Mesendoderm (in vitro differentiated cells): ENCODE measurements at regions not wholly inside any gene's neighbourhood (a gene's known extent, or its start where the extent isn't known, plus 50 kb on each side); places are given as distances from the start of the nearest gene placed in this dataset.

Source experiments
- DNase-seq: peaks from one replicate; pipeline ENCODE4 v3.0.0; 2013
- H2AK5ac ChIP-seq: 2 replicates; pipeline ENCODE4 v1.6.1; 2013; ENCODE audit warnings: low read length, inconsistent platforms
- H2BK120ac ChIP-seq: 2 replicates; pipeline ENCODE4 v1.6.1; 2013; ENCODE audit warnings: low read depth, mild to moderate bottlenecking, low read length, moderate library complexity, mixed read lengths
- H2BK15ac ChIP-seq: replicated peaks from 2 replicates; pipeline ENCODE4 v1.6.1; 2013; ENCODE audit warnings: low read depth, mild to moderate bottlenecking, moderate library complexity
- H2BK5ac ChIP-seq: 2 replicates; pipeline ENCODE4 v1.6.1; 2013; ENCODE audit warnings: low read length, inconsistent platforms
- H3K18ac ChIP-seq: 2 replicates; pipeline ENCODE4 v1.6.1; 2013; ENCODE audit warnings: mild to moderate bottlenecking, low read length, mixed read lengths
- H3K23ac ChIP-seq: one replicate; pipeline ENCODE4 v1.6.1; 2013; ENCODE audit warnings: low read length
- H3K27ac ChIP-seq: 2 replicates; pipeline ENCODE4 v1.5.1; 2013; ENCODE audit warnings: low read depth, mild to moderate bottlenecking, inconsistent platforms, low read length, moderate library complexity
- H3K27me3 ChIP-seq: 2 replicates; pipeline ENCODE4 v1.6.1; 2013; ENCODE audit warnings: low read length, control low read depth, mild to moderate bottlenecking, inconsistent platforms; ENCODE audit not compliant: insufficient read depth, poor library complexity
- H3K36me3 ChIP-seq: 2 replicates; pipeline ENCODE4 v1.6.1; 2013; ENCODE audit warnings: low read length, inconsistent platforms; ENCODE audit not compliant: control insufficient read depth, insufficient read depth
- H3K4ac ChIP-seq: one replicate; pipeline ENCODE4 v1.6.1; 2013; ENCODE audit warnings: low read depth, mild to moderate bottlenecking, low read length, moderate library complexity
- H3K4me1 ChIP-seq: 2 replicates; pipeline ENCODE4 v1.6.1; 2013; ENCODE audit warnings: low read depth, low read length, inconsistent platforms; ENCODE audit not compliant: control insufficient read depth
- H3K4me2 ChIP-seq: 2 replicates; pipeline ENCODE4 v1.6.1; 2013; ENCODE audit warnings: low read length
- H3K4me3 ChIP-seq: 2 replicates; pipeline ENCODE4 v1.5.1; 2013; ENCODE audit warnings: mild to moderate bottlenecking, low read length
- H3K56ac ChIP-seq: one replicate; pipeline ENCODE4 v1.6.1; 2013; ENCODE audit warnings: low read length
- H3K79me1 ChIP-seq: 2 replicates; pipeline ENCODE4 v1.6.1; 2013; ENCODE audit warnings: low read length, inconsistent platforms
- H3K79me2 ChIP-seq: 2 replicates; pipeline ENCODE4 v1.6.1; 2013; ENCODE audit warnings: mild to moderate bottlenecking, low read length; ENCODE audit not compliant: control insufficient read depth, insufficient read depth
- H3K9ac ChIP-seq: 2 replicates; pipeline ENCODE4 v1.6.1; 2013; ENCODE audit warnings: low read length, inconsistent platforms
- H4K5ac ChIP-seq: one replicate; pipeline ENCODE4 v1.6.1; 2013; ENCODE audit warnings: low read length
- H4K8ac ChIP-seq: one replicate; pipeline ENCODE4 v1.6.1; 2013; ENCODE audit warnings: low read depth, mild to moderate bottlenecking, control low read depth, low read length, moderate library complexity
- WGBS: extraction: QIAGEN DNeasy Blood & Tissue Kit; methylation state at CpG from one replicate; pipeline ENCODE4 v1.1.7; 2013; ENCODE audit warnings: low lambda C conversion rate, missing lambda C conversion rate; ENCODE audit not compliant: insufficient coverage; ENCODE audit errors: extremely low coverage; 5-methylcytosine and 5-hydroxymethylcytosine counted together

DNA sequence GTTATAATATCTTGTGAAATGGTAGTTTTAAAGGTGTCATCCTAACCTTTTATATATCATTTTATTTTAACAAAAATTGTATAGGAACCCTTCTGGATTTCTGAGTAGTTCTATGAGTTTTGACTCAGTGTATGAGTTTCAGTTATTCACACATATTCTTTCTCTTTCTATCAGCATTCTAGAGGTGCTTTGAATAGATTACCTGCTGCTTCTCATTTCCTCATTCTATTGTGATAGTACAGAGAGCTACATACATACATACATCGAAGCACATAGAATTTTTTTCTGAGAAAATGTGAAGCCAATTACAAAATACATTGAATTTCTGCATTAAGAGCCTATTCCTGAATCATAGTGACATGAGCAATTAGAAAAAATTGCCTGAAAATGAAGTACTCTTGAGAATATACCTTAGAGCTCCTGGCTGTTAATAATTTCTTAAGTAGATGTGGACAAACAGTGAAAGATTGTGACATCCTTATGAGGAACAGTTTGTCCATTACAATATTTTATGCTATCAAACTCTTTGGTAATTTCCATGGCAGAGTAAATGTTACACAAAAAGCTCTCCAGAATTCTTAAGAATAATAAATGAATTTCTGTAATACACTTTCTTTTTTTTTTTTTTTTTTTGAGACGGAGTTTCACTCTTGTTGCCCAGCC lies 556.6 kb downstream of the TRHDE start:
- Histone ChIP-seq H2BK120ac (peak overlapping the region; percentile 35), H3K23ac (no peak overlapping the region), H3K56ac (no peak overlapping the region), H3K9ac (no peak overlapping the region), H3K27ac (no peak overlapping the region), H2BK5ac (no peak overlapping the region), H2AK5ac (no peak overlapping the region), H4K8ac (no peak overlapping the region), H3K36me3 (no peaks in the 10 kb centered on the region), H3K4me3 (no peak overlapping the region), H3K4me1 (no peaks in the 10 kb centered on the region), H3K27me3 (no peaks in the 10 kb centered on the region), H3K4me2 (no peak overlapping the region), H3K79me1 (no peaks in the 10 kb centered on the region), H3K4ac (no peak overlapping the region), H2BK15ac (no peak overlapping the region), H3K79me2 (no peaks in the 10 kb centered on the region), H3K18ac (peak overlapping the region; percentile 18), H4K5ac (no peak overlapping the region)
- peak; percentile 44 for DNase-seq
- WGBS, result no CpG with 5 or more reads among the region's 2 CpGs

DNA sequence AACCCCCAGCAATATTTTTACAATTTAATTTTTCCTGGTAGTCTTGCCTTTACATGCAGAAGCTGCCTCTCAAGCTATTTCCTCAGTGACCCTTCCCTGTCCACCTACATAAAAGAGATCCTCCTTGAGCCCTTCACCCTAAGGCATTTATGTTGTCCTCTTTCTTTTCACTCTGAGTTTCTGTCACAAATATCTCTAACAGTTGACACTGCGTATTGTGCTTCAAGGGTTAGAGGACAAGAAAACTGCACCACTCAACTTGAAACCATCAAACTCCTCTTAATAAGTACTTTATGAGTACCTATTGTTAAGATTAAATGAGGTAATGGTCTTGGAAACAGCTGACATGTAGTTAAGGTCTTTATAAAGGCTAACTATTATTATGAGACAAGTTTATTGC lies 557.7 kb downstream of the TRHDE start:
- no peak for DNase-seq
- WGBS, result no CpG with 5 or more reads among the region's 1 CpG
- H2BK15ac ChIP-seq, result peak overlapping the region; percentile 78
- H3K23ac ChIP-seq, result no peak overlapping the region
- H3K27ac ChIP-seq, result no peak overlapping the region
- no peak overlapping the region for H2BK5ac ChIP-seq
- no peaks in the 10 kb centered on the region for H3K79me2 ChIP-seq
- no peaks in the 10 kb centered on the region for H3K27me3 ChIP-seq
- H3K9ac ChIP-seq, result no peak overlapping the region
- no peak overlapping the region for H3K4ac ChIP-seq
- no peaks in the 10 kb centered on the region for H3K36me3 ChIP-seq
- no peak overlapping the region for H3K4me2 ChIP-seq
- no peak overlapping the region for H3K4me3 ChIP-seq
- H4K5ac ChIP-seq, result no peak overlapping the region
- no peak overlapping the region for H3K56ac ChIP-seq
- no peak overlapping the region for H2BK120ac ChIP-seq
- H3K79me1 ChIP-seq, result no peaks in the 10 kb centered on the region
- no peaks in the 10 kb centered on the region for H3K4me1 ChIP-seq
- H3K18ac ChIP-seq, result peak overlapping the region; percentile 0
- H2AK5ac ChIP-seq, result no peak overlapping the region
- no peak overlapping the region for H4K8ac ChIP-seq

GRCh38 chr12:72832024-72832423 lies 559.9 kb downstream of the TRHDE start:
- Histone ChIP-seq H2BK5ac (no peak overlapping the region), H3K4ac (peak overlapping the region; percentile 75), H2AK5ac (no peak overlapping the region), H3K27me3 (no peaks in the 10 kb centered on the region), H3K23ac (no peak overlapping the region), H3K79me1 (no peaks in the 10 kb centered on the region), H3K79me2 (no peaks in the 10 kb centered on the region), H3K36me3 (no peaks in the 10 kb centered on the region), H3K56ac (no peak overlapping the region), H3K9ac (no peak overlapping the region), H4K5ac (no peak overlapping the region), H4K8ac (no peak overlapping the region), H3K18ac (peak overlapping the region; percentile 89), H3K4me1 (no peaks in the 10 kb centered on the region), H2BK15ac (no peak overlapping the region), H3K4me2 (no peak overlapping the region), H3K27ac (no peak overlapping the region), H2BK120ac (peak overlapping the region; percentile 8), H3K4me3 (no peak overlapping the region)
- no CpG with 5 or more reads among the region's 4 CpGs for WGBS
- DNase-seq, result no peak

GRCh38 chr12:72836194-72836593 lies 564.0 kb downstream of the TRHDE start:
- Histone ChIP-seq H3K36me3 (no peaks in the 10 kb centered on the region), H3K18ac (no peak overlapping the region), H3K23ac (no peak overlapping the region), H3K27ac (no peak overlapping the region), H3K4ac (no peak overlapping the region), H2BK15ac (no peak overlapping the region), H3K79me2 (no peaks in the 10 kb centered on the region), H3K56ac (no peak overlapping the region), H3K79me1 (no peaks in the 10 kb centered on the region), H2AK5ac (no peak overlapping the region), H3K9ac (no peak overlapping the region), H3K4me2 (no peak overlapping the region), H2BK120ac (no peak overlapping the region), H3K4me3 (no peak overlapping the region), H3K27me3 (no peaks in the 10 kb centered on the region), H4K5ac (no peak overlapping the region), H2BK5ac (no peak overlapping the region), H3K4me1 (no peaks in the 10 kb centered on the region), H4K8ac (no peak overlapping the region)
- DNase-seq, result no peak

GRCh38 chr12:72839696-72840095 lies 567.5 kb downstream of the TRHDE start:
- Histone ChIP-seq H3K36me3 (no peaks in the 10 kb centered on the region), H3K4ac (no peak overlapping the region), H3K9ac (no peak overlapping the region), H4K8ac (no peak overlapping the region), H3K27ac (no peak overlapping the region), H3K56ac (no peak overlapping the region), H3K79me2 (no peaks in the 10 kb centered on the region), H4K5ac (no peak overlapping the region), H2AK5ac (no peak overlapping the region), H3K23ac (no peak overlapping the region), H3K4me3 (no peak overlapping the region), H2BK5ac (no peak overlapping the region), H3K4me2 (no peak overlapping the region), H3K79me1 (no peaks in the 10 kb centered on the region), H3K27me3 (no peaks in the 10 kb centered on the region), H2BK15ac (no peak overlapping the region), H2BK120ac (no peak overlapping the region), H3K18ac (peak overlapping the region; percentile 6), H3K4me1 (no peaks in the 10 kb centered on the region)
- WGBS, result no CpG with 5 or more reads among the region's 1 CpG
- DNase-seq, result no peak

GRCh38 chr12:72863671-72864070 lies 591.5 kb downstream of the TRHDE start:
- no peak overlapping the region for H3K56ac ChIP-seq
- no peak overlapping the region for H3K23ac ChIP-seq
- H3K79me2 ChIP-seq, result no peaks in the 10 kb centered on the region
- H3K27me3 ChIP-seq, result no peaks in the 10 kb centered on the region
- H4K5ac ChIP-seq, result no peak overlapping the region
- no peak overlapping the region for H3K18ac ChIP-seq
- no peak overlapping the region for H2AK5ac ChIP-seq
- H2BK15ac ChIP-seq, result no peak overlapping the region
- H3K36me3 ChIP-seq, result no peaks in the 10 kb centered on the region
- H3K4me3 ChIP-seq, result no peak overlapping the region
- H3K27ac ChIP-seq, result no peak overlapping the region
- H2BK5ac ChIP-seq, result no peak overlapping the region
- H3K79me1 ChIP-seq, result no peaks in the 10 kb centered on the region
- no peak overlapping the region for H4K8ac ChIP-seq
- DNase-seq, result no peak
- H3K4ac ChIP-seq, result no peak overlapping the region
- WGBS, result no CpG with 5 or more reads among the region's 2 CpGs
- H3K4me2 ChIP-seq, result no peak overlapping the region
- H3K4me1 ChIP-seq, result no peaks in the 10 kb centered on the region
- no peak overlapping the region for H2BK120ac ChIP-seq
- no peak overlapping the region for H3K9ac ChIP-seq
